ENCODE measurements at regions not wholly inside any gene's neighbourhood (a gene's known extent, or its start where the extent isn't known, plus 50 kb on each side); places are given as distances from the start of the nearest gene placed in this dataset.
"Not testable (repeated sequence)": the region's sequence is repeated elsewhere in the genome, so short reads cannot be mapped to it uniquely, and the experiment has no call there.

DNA sequence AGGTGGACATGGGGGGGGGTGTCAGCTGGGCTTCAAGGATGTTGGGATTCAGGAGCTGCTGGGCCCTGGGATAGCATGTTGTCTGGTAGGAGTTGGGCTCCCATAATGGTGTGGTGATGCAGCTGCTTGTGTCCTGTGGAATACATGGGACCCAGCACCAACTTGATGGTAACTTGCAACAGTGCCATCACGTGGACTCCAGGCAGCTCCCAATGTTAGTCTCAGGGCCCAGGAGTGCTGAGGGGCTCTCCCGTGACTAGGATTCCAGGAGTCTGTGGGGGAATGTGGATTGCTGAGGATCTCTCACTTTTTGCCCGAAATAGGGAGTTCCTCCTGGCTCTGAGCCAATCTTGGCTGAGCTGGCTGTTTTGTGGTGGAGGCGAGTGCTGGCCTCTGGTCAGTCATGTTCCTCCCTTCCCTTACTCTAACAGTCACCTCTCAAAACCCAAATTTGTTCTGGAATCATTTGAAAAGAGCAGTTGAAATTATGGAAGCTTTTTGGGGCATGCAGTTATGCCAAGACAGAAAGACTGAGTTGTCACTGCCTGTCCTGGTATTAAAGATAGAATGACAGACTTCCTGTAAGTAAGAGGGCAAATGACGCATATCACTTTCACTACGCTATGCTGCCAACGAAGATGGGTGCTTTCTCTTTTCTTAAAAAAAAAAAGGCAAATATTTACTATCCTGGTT, 607.1 kb downstream of the ADCYAP1 start:
- FAIRE-seq, result no peak

DNA sequence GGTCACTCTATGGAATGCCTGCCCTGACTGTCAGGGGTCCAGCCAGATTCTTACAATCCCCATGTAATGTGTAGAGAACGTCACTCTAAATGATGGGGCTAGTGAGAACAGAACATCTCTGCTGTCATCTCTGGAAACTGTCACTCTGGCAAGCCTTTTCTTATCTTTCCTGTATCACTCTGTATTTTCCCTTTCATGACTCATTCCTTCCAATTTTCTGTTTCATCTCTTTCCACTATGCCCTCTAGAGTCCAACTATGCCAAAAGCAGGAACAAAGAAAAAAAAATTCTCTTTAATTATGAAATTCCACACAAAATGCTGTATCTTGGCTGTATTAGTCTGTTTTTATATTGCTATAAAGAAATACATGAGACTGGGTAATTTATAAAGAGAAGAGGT, 608.8 kb downstream of the ADCYAP1 start:
- peaks cover 4% of the 10 kb centered on the region for H3K27me3 Mint-ChIP-seq (ENCODE audit: low read depth, unreplicated experiment)

More for the DNA sequence above, 607.1 kb downstream of the ADCYAP1 start:
- Histone ChIP-seq H3K79me2 (ENCODE audit: insufficient read depth, low read length) (no peaks in the 10 kb centered on the region), H3K36me3 (ENCODE audit: insufficient read depth, low read length) (no peaks in the 10 kb centered on the region), H2AFZ (ENCODE audit: low read depth, low read length) (no peak overlapping the region), H3K4me2 (ENCODE audit: low read length) (no peak overlapping the region), H3K4me3 (ENCODE audit: insufficient read depth, low read depth, low read length) (no peak overlapping the region), H3K9ac (ENCODE audit: low read length) (no peak overlapping the region), H3K27me3 (ENCODE audit: insufficient read depth, low read length) (no peaks in the 10 kb centered on the region), H4K20me1 (ENCODE audit: insufficient read depth, low read length) (no peaks in the 10 kb centered on the region), H3K27ac (ENCODE audit: low read depth, low read length) (no peak overlapping the region), H3K4me1 (ENCODE audit: insufficient read depth, low read length) (no peaks in the 10 kb centered on the region), H3K9me3 (ENCODE audit: insufficient read depth, low read depth, low read length) (peaks cover 3% of the 10 kb centered on the region)
- H3K27me3 Mint-ChIP-seq (ENCODE audit: low read depth, unreplicated experiment), result peaks cover 4% of the 10 kb centered on the region
- H3K27ac Mint-ChIP-seq (ENCODE audit: unreplicated experiment), result no peak overlapping the region
- TF ChIP-seq, protein P1, sequence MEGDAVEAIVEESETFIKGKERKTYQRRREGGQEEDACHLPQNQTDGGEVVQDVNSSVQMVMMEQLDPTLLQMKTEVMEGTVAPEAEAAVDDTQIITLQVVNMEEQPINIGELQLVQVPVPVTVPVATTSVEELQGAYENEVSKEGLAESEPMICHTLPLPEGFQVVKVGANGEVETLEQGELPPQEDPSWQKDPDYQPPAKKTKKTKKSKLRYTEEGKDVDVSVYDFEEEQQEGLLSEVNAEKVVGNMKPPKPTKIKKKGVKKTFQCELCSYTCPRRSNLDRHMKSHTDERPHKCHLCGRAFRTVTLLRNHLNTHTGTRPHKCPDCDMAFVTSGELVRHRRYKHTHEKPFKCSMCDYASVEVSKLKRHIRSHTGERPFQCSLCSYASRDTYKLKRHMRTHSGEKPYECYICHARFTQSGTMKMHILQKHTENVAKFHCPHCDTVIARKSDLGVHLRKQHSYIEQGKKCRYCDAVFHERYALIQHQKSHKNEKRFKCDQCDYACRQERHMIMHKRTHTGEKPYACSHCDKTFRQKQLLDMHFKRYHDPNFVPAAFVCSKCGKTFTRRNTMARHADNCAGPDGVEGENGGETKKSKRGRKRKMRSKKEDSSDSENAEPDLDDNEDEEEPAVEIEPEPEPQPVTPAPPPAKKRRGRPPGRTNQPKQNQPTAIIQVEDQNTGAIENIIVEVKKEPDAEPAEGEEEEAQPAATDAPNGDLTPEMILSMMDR (IDR thresholded peaks at IDR 0.05; ENCODE audit: insufficient read depth, low read depth, low read length), result no peak
- TF ChIP-seq EZH2 (IDR thresholded peaks at IDR 0.05; ENCODE audit: insufficient read depth, low read length), result no peak
- no peak for DNase-seq (ENCODE audit: low read depth)
- H3K4me1 Mint-ChIP-seq (ENCODE audit: low read depth, unreplicated experiment), result no peaks in the 10 kb centered on the region
- H3K4me3 Mint-ChIP-seq (ENCODE audit: unreplicated experiment), result no peak overlapping the region
- H3K36me3 Mint-ChIP-seq (ENCODE audit: low read depth, unreplicated experiment), result no peaks in the 10 kb centered on the region
- H3K9me3 Mint-ChIP-seq (ENCODE audit: unreplicated experiment), result no peaks in the 10 kb centered on the region

DNA sequence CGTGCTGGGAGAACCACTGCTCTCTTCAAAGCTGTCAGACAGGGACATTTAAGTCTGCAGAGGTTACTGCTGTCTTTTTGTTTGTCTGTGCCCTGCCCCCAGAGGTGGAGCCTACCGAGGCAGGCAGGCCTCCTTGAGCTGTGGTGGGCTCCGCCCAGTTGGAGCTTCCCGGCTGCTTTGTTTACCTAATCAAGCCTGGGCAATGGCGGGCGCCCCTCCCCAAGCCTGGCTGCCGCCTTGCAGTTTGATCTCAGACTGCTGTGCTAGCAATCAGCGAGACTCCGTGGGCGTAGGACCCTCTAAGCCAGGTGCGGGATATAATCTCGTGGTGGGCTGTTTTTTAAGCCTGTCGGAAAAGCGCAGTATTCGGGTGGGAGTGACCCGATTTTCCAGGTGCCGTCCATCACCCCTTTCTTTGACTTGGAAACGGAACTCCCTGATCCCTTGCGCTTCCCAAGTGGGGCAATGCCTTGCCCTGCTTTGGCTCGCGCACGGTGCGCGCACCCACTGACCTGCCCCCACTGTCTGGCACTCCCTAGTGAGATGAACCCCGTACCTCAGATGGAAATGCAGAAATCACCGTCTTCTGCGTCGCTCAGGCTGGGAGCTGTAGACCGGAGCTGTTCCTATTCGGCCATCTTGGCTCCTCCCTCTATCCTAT, 617.0 kb downstream of the ADCYAP1 start:
- not testable (repeated sequence) for H3K27me3 ChIP-seq (ENCODE audit: insufficient read depth, low read length); H3K9me3 ChIP-seq (ENCODE audit: insufficient read depth, low read depth, low read length); H3K36me3 Mint-ChIP-seq (ENCODE audit: low read depth, unreplicated experiment); H3K27ac Mint-ChIP-seq (ENCODE audit: unreplicated experiment); H3K9ac ChIP-seq (ENCODE audit: low read length); H3K27me3 Mint-ChIP-seq (ENCODE audit: low read depth, unreplicated experiment); H3K36me3 ChIP-seq (ENCODE audit: insufficient read depth, low read length); H2AFZ ChIP-seq (ENCODE audit: low read depth, low read length); H3K4me3 ChIP-seq (ENCODE audit: insufficient read depth, low read depth, low read length); H4K20me1 ChIP-seq (ENCODE audit: insufficient read depth, low read length); H3K27ac ChIP-seq (ENCODE audit: low read depth, low read length); H3K9me3 Mint-ChIP-seq (ENCODE audit: unreplicated experiment); H3K79me2 ChIP-seq (ENCODE audit: insufficient read depth, low read length); H3K4me1 ChIP-seq (ENCODE audit: insufficient read depth, low read length); FAIRE-seq; H3K4me2 ChIP-seq (ENCODE audit: low read length); H3K4me1 Mint-ChIP-seq (ENCODE audit: low read depth, unreplicated experiment); H3K4me3 Mint-ChIP-seq (ENCODE audit: unreplicated experiment); DNase-seq (ENCODE audit: low read depth)

More for the DNA sequence above, 608.8 kb downstream of the ADCYAP1 start:
- H3K27ac Mint-ChIP-seq (ENCODE audit: unreplicated experiment), result no peak overlapping the region
- Histone ChIP-seq H3K9me3 (ENCODE audit: insufficient read depth, low read depth, low read length) (peaks cover 3% of the 10 kb centered on the region), H3K27ac (ENCODE audit: low read depth, low read length) (no peak overlapping the region), H3K9ac (ENCODE audit: low read length) (no peak overlapping the region), H3K4me3 (ENCODE audit: insufficient read depth, low read depth, low read length) (no peak overlapping the region), H4K20me1 (ENCODE audit: insufficient read depth, low read length) (no peaks in the 10 kb centered on the region), H3K27me3 (ENCODE audit: insufficient read depth, low read length) (no peaks in the 10 kb centered on the region), H3K4me1 (ENCODE audit: insufficient read depth, low read length) (no peaks in the 10 kb centered on the region), H3K4me2 (ENCODE audit: low read length) (no peak overlapping the region), H2AFZ (ENCODE audit: low read depth, low read length) (no peak overlapping the region), H3K79me2 (ENCODE audit: insufficient read depth, low read length) (no peaks in the 10 kb centered on the region), H3K36me3 (ENCODE audit: insufficient read depth, low read length) (no peaks in the 10 kb centered on the region)
- DNase-seq (ENCODE audit: low read depth) (no peak), FAIRE-seq (no peak)
- H3K9me3 Mint-ChIP-seq (ENCODE audit: unreplicated experiment), result no peaks in the 10 kb centered on the region
- H3K36me3 Mint-ChIP-seq (ENCODE audit: low read depth, unreplicated experiment), result no peaks in the 10 kb centered on the region
- H3K4me3 Mint-ChIP-seq (ENCODE audit: unreplicated experiment), result no peak overlapping the region
- H3K4me1 Mint-ChIP-seq (ENCODE audit: low read depth, unreplicated experiment), result no peaks in the 10 kb centered on the region
- no peak for TF ChIP-seq EZH2 (IDR thresholded peaks at IDR 0.05; ENCODE audit: insufficient read depth, low read length)
- TF ChIP-seq, protein P1 (IDR thresholded peaks at IDR 0.05; ENCODE audit: insufficient read depth, low read depth, low read length), result peak; percentile 13

All from astrocyte (in vitro differentiated cells and primary cell).